Spleen (tissue), 7 donors: ENCODE measurements at regions not wholly inside any gene's neighbourhood (a gene's known extent, or its start where the extent isn't known, plus 50 kb on each side); places are given as distances from the start of the nearest gene placed in this dataset.

Experiments used
- CTCF ChIP-seq, 11 experiments: fragments of 200-600 bp in 7 of 11; fragments of 450-650 bp in 4 of 11; sonication (generic) in 4 of 11; IDR thresholded peaks in 8 of 11; conservative IDR thresholded peaks in 3 of 11; 1 replicate in 7 of 11; 2 replicates in 4 of 11; pipeline versions ENCODE4 v1.4.0 to v1.8.0; 2016 to 2021; ENCODE audit warnings: antibody characterized with exemption in 11 of 11, inconsistent platforms in 4 of 11, mild to moderate bottlenecking in 1 of 11
- POLR2A ChIP-seq, 3 donors: fragments of 450-650 bp; IDR thresholded peaks; one replicate each; pipeline ENCODE4 v1.5.1; 2017; ENCODE audit warnings: antibody characterized with exemption in 3 of 3, mild to moderate bottlenecking in 1 of 3
- POLR2AphosphoS5 ChIP-seq, 3 donors: sonication (generic); formaldehyde crosslinking; IDR thresholded peaks; one replicate each; pipeline ENCODE4 v1.5.1; 2017; ENCODE audit warnings: antibody characterized with exemption in 3 of 3
- donor health status: DM: no; HTN: no; CAD: no; lungs with moderate emphysema.
- donor health status: DM: no; HTN: no; CAD: no.
- donor health status: DM: no; HTN: no; CAD: no.

- TF ChIP-seq CTCF (IDR thresholded peaks at IDR 0.05 in 8 of 11, conservative IDR thresholded peaks at IDR 0.05 in 3 of 11) = no peak
- TF ChIP-seq POLR2A (IDR thresholded peaks at IDR 0.05) = no peak
- TF ChIP-seq POLR2AphosphoS5 (IDR thresholded peaks at IDR 0.05) = no peak
These were observed 76.6 kb upstream of the PTPRZ1 start for GRCh38 chr7:121796381-121796780.
